A673 (cell line): ENCODE measurements at regions not wholly inside any gene's neighbourhood (a gene's known extent, or its start where the extent isn't known, plus 50 kb on each side); places are given as distances from the start of the nearest gene placed in this dataset.

Experiments
- BruUV-seq: library from RNA; stranded (reverse); fragments of 400-500 nt; replicated peaks from 2 replicates; lab custom pipeline; 2021; lab: Mats Ljungman, UMichigan
- CTCF ChIA-PET: fragments of 300-600 bp; sonication (Branson Sonifier 250); formaldehyde crosslinking; loops from one replicate; lab custom pipeline; 2022; ENCODE audit warnings: antibody characterized with exemption; lab: Charles Lee
- POLR2A ChIA-PET: fragments of 300-600 bp; sonication (Branson Sonifier 250); formaldehyde crosslinking; loops from one replicate; lab custom pipeline; 2022; ENCODE audit warnings: antibody characterized with exemption; ENCODE audit not compliant: low non-redundant PET; lab: Charles Lee
- DNase-seq: peaks from one replicate; pipeline ENCODE4 v3.0.0-alpha.2; 2015; ENCODE audit warnings: low spot score
- H3K27ac ChIP-seq: fragments of 200-600 bp; sonication (generic); 2 replicates; pipeline ENCODE4 v1.5.1; 2016; ENCODE audit warnings: mixed run types, low read depth, mild to moderate bottlenecking, mixed read lengths, antibody characterized with exemption, low read length; ENCODE audit not compliant: poor library complexity, severe bottlenecking
- H3K27me3 ChIP-seq: fragments of 200-600 bp; sonication (generic); replicated peaks from 2 replicates; pipeline ENCODE4 v1.6.1; 2017; ENCODE audit warnings: mixed run types, low read depth, mild to moderate bottlenecking, mixed read lengths, antibody characterized with exemption, low read length; ENCODE audit not compliant: insufficient read depth, poor library complexity
- H3K36me3 ChIP-seq: fragments of 200-600 bp; sonication (generic); 2 replicates; pipeline ENCODE4 v1.6.1; 2016; ENCODE audit warnings: mixed run types, mild to moderate bottlenecking, mixed read lengths, antibody characterized with exemption, low read length; ENCODE audit not compliant: insufficient read depth, poor library complexity, severe bottlenecking
- H3K4me1 ChIP-seq: fragments of 200-600 bp; sonication (generic); 2 replicates; pipeline ENCODE4 v1.6.1; 2017; ENCODE audit warnings: mixed run types, mild to moderate bottlenecking, mixed read lengths, antibody characterized with exemption, low read length; ENCODE audit not compliant: insufficient read depth, poor library complexity, severe bottlenecking
- H3K4me3 ChIP-seq: fragments of 200-600 bp; sonication (generic); 2 replicates; pipeline ENCODE4 v1.5.1; 2016; ENCODE audit warnings: low read depth, mixed run types, mild to moderate bottlenecking, mixed read lengths, low read length; ENCODE audit not compliant: poor library complexity, severe bottlenecking
- H3K9me3 ChIP-seq: fragments of 200-600 bp; sonication (generic); 2 replicates; pipeline ENCODE4 v1.6.1; 2016; ENCODE audit warnings: mixed run types, low read depth, mild to moderate bottlenecking, mixed read lengths, antibody characterized with exemption, low read length; ENCODE audit not compliant: poor library complexity, severe bottlenecking
- CTCF ChIP-seq: fragments of 300-800, 200-600 bp; sonication (generic); conservative IDR thresholded peaks from 2 replicates; pipeline ENCODE4 v1.5.1; 2017; ENCODE audit warnings: low read depth, mild to moderate bottlenecking, antibody characterized with exemption, low read length, moderate library complexity, mixed read lengths
- EZH2 ChIP-seq: fragments of 200-600 bp; sonication (generic); IDR thresholded peaks from 2 replicates; pipeline ENCODE4 v1.6.1; 2017; ENCODE audit warnings: borderline replicate concordance, low read depth, mild to moderate bottlenecking, mixed read lengths, antibody characterized with exemption, low read length; ENCODE audit not compliant: poor library complexity, severe bottlenecking
- intact Hi-C: fragments of 100-400 bp; cut with micrococcal nuclease; formaldehyde crosslinking; loops from one replicate; pipeline ENCODE4 v1.10.0; 2022; ENCODE audit not compliant: unreplicated experiment

GRCh38 chr5:4370218-4370617, 769.9 kb upstream of the ADAMTS16 start:
- ChIA-PET CTCF (no interaction called here), POLR2A (no interaction called here)
- H3K4me1 ChIP-seq = no peaks in the 10 kb centered on the region
- no peak overlapping the region for H3K27ac ChIP-seq
- intact Hi-C loops = no loop called here
- no peak overlapping the region for H3K4me3 ChIP-seq
- DNase-seq = no peak
- H3K27me3 ChIP-seq = no peaks in the 10 kb centered on the region
- peaks cover 62% of the 10 kb centered on the region for H3K9me3 ChIP-seq
- BruUV-seq = no TSS peak
- H3K36me3 ChIP-seq = no peaks in the 10 kb centered on the region
- TF ChIP-seq CTCF = no peak
- no peak for TF ChIP-seq EZH2

- no TSS peak for BruUV-seq
- DNase-seq = no peak
- Histone ChIP-seq H3K9me3 (peaks cover 57% of the 10 kb centered on the region), H3K4me1 (no peaks in the 10 kb centered on the region), H3K27ac (no peak overlapping the region), H3K27me3 (no peaks in the 10 kb centered on the region), H3K4me3 (no peak overlapping the region), H3K36me3 (no peaks in the 10 kb centered on the region)
- intact Hi-C loops = no loop called here
- ChIA-PET POLR2A (no interaction called here), CTCF (no interaction called here)
- no peak for TF ChIP-seq EZH2
- no peak for TF ChIP-seq CTCF
Measured at GRCh38 chr5:4372481-4372880, 767.6 kb upstream of the ADAMTS16 start.

- DNase-seq = no peak
- ChIA-PET POLR2A (no interaction called here), CTCF (no interaction called here)
- no TSS peak for BruUV-seq
- Histone ChIP-seq H3K27ac (no peak overlapping the region), H3K9me3 (peaks cover 60% of the 10 kb centered on the region), H3K36me3 (no peaks in the 10 kb centered on the region), H3K27me3 (no peaks in the 10 kb centered on the region), H3K4me1 (no peaks in the 10 kb centered on the region), H3K4me3 (no peak overlapping the region)
- TF ChIP-seq CTCF (no peak), EZH2 (no peak)
- intact Hi-C loops = no loop called here
Measured at GRCh38 chr5:4373051-4373820, 766.9 kb upstream of the ADAMTS16 start.
